ENCODE measurements at regions not wholly inside any gene's neighbourhood (a gene's known extent, or its start where the extent isn't known, plus 50 kb on each side); places are given as distances from the start of the nearest gene placed in this dataset.

DNA sequence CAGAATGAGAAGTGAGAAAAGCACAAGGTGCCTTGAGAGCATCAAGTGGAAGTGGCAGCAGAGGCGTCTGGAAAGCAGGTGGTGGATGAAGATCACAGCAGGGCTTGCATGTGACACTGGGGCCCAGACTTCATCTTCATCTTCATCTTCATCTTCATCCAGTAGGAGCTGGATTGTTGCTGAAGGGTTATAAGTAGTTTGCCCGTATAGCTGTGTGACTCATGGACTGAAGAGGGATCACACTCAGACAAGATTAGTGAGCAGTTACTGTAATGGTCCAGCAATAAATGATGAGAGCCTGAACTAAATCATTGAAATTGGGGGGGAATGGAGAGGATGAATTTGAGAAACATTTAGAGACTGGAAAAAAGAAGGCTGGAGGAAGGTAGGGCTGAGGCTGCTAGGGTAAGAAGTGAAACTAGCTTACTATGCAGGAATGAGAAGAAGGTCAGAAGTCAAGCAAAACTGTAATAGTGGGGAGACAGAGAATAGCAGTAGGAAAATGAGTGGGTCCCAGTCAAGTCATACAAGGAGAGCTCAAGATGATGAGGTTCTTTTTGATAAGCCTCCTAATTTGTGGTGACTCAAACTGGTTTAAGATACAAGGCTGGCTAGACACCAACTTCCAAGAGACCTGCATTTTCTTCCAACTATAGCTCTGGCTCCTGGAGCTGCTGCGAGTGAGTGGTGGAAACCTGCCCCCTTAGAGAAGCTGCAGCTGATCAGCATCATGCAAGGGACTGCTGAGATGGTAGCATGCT, 92.3 kb upstream of the BEND6 start:
- TF ChIP-seq, protein P1, sequence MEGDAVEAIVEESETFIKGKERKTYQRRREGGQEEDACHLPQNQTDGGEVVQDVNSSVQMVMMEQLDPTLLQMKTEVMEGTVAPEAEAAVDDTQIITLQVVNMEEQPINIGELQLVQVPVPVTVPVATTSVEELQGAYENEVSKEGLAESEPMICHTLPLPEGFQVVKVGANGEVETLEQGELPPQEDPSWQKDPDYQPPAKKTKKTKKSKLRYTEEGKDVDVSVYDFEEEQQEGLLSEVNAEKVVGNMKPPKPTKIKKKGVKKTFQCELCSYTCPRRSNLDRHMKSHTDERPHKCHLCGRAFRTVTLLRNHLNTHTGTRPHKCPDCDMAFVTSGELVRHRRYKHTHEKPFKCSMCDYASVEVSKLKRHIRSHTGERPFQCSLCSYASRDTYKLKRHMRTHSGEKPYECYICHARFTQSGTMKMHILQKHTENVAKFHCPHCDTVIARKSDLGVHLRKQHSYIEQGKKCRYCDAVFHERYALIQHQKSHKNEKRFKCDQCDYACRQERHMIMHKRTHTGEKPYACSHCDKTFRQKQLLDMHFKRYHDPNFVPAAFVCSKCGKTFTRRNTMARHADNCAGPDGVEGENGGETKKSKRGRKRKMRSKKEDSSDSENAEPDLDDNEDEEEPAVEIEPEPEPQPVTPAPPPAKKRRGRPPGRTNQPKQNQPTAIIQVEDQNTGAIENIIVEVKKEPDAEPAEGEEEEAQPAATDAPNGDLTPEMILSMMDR (IDR thresholded peaks at IDR 0.05; ENCODE audit: insufficient read depth, low read length): no peak
- no peak for TF ChIP-seq GABPA (IDR thresholded peaks at IDR 0.05; ENCODE audit: low read depth)
- TF ChIP-seq SPI1 (IDR thresholded peaks at IDR 0.05; ENCODE audit: borderline replicate concordance, low read depth): no peak
- TF ChIP-seq, protein P2, sequence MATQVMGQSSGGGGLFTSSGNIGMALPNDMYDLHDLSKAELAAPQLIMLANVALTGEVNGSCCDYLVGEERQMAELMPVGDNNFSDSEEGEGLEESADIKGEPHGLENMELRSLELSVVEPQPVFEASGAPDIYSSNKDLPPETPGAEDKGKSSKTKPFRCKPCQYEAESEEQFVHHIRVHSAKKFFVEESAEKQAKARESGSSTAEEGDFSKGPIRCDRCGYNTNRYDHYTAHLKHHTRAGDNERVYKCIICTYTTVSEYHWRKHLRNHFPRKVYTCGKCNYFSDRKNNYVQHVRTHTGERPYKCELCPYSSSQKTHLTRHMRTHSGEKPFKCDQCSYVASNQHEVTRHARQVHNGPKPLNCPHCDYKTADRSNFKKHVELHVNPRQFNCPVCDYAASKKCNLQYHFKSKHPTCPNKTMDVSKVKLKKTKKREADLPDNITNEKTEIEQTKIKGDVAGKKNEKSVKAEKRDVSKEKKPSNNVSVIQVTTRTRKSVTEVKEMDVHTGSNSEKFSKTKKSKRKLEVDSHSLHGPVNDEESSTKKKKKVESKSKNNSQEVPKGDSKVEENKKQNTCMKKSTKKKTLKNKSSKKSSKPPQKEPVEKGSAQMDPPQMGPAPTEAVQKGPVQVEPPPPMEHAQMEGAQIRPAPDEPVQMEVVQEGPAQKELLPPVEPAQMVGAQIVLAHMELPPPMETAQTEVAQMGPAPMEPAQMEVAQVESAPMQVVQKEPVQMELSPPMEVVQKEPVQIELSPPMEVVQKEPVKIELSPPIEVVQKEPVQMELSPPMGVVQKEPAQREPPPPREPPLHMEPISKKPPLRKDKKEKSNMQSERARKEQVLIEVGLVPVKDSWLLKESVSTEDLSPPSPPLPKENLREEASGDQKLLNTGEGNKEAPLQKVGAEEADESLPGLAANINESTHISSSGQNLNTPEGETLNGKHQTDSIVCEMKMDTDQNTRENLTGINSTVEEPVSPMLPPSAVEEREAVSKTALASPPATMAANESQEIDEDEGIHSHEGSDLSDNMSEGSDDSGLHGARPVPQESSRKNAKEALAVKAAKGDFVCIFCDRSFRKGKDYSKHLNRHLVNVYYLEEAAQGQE (IDR thresholded peaks at IDR 0.05; ENCODE audit: insufficient replicate concordance, low read depth): no peak
- TF ChIP-seq POLR2AphosphoS5 (IDR thresholded peaks at IDR 0.05; ENCODE audit: low read depth): no peak
- H3K4me3 ChIP-seq (replicated peaks; ENCODE audit: insufficient read depth, low read length): no peak overlapping the region

DNA sequence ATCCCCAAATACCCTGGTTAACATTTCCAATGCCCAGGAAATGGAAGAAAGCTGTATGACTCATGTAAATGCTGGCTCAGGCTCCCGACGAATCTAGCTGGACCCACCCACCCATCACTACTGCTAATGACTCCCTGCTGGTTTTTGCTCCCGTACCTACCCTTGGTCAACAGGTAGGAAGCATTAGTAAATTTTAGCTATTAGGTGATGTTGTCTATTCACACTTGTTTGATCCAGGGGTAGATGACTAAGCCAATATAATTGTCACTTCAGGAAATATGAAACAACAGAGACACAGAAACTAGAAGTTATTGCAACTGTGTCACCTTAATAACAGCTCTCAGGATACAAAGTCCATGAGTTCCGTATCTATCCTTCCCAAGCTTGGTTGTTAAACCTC, 94.4 kb upstream of the BEND6 start:
- no peak for DNase-seq (ENCODE audit: low read depth in 1 of 2, low spot score in 1 of 2)
- H3K4me3 ChIP-seq (replicated peaks; ENCODE audit: insufficient read depth, low read length): no peak overlapping the region
- TF ChIP-seq, protein P2 (IDR thresholded peaks at IDR 0.05; ENCODE audit: insufficient replicate concordance, low read depth): no peak
- TF ChIP-seq POLR2AphosphoS5 (IDR thresholded peaks at IDR 0.05; ENCODE audit: low read depth) (no peak), SPI1 (IDR thresholded peaks at IDR 0.05; ENCODE audit: borderline replicate concordance, low read depth) (no peak), GABPA (IDR thresholded peaks at IDR 0.05; ENCODE audit: low read depth) (no peak)
- TF ChIP-seq, protein P1 (IDR thresholded peaks at IDR 0.05; ENCODE audit: insufficient read depth, low read length): no peak
- H3K27me3 ChIP-seq (ENCODE audit: insufficient read depth, poor library complexity, severe bottlenecking): no peaks in the 10 kb centered on the region
- H3K27ac ChIP-seq (replicated peaks): no peak overlapping the region

More for the DNA sequence above, 92.3 kb upstream of the BEND6 start:
- DNase-seq (ENCODE audit: low read depth in 1 of 2, low spot score in 1 of 2): no peak
- no peak overlapping the region for H3K27ac ChIP-seq (replicated peaks)
- H3K27me3 ChIP-seq (ENCODE audit: insufficient read depth, poor library complexity, severe bottlenecking): no peaks in the 10 kb centered on the region

DNA sequence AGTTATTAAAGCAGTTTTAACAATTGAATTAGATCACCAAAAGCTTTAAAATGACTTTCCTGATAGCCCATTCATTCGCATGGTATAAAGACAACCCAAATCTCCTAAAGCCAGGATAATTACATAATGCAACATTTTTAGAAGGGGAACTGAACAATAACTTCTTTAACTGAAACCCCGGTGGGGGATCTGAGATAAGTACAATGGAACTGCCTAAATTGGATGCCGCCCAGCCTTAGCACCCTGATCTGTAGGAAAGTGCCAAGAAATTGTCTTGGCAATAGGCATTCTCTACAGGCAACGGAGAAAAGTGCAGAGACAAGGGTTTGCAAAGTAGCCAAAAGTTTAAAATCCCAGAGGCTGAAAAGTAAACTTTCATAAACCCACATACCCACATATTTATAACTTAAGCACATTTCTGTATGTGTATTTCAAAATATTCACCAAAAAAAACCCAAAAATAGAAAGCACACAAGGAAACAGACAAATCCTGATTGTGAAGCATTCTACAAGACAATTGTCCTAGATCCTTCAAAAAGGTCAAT, 98.8 kb upstream of the BEND6 start:
- no peak for DNase-seq (ENCODE audit: low read depth in 1 of 2, low spot score in 1 of 2)

More for the DNA sequence above, 98.8 kb upstream of the BEND6 start:
- Histone ChIP-seq H3K27ac (replicated peaks) (no peak overlapping the region), H3K27me3 (ENCODE audit: insufficient read depth, poor library complexity, severe bottlenecking) (no peaks in the 10 kb centered on the region), H3K4me3 (replicated peaks; ENCODE audit: insufficient read depth, low read length) (no peak overlapping the region)
- TF ChIP-seq, protein P2 (IDR thresholded peaks at IDR 0.05; ENCODE audit: insufficient replicate concordance, low read depth): no peak
- no peak for TF ChIP-seq GABPA (IDR thresholded peaks at IDR 0.05; ENCODE audit: low read depth)
- TF ChIP-seq, protein P1 (IDR thresholded peaks at IDR 0.05; ENCODE audit: insufficient read depth, low read length): no peak
- no peak for TF ChIP-seq SPI1 (IDR thresholded peaks at IDR 0.05; ENCODE audit: borderline replicate concordance, low read depth)
- no peak for TF ChIP-seq POLR2AphosphoS5 (IDR thresholded peaks at IDR 0.05; ENCODE audit: low read depth)
